GM23338 (cell line): ENCODE measurements at regions not wholly inside any gene's neighbourhood (a gene's known extent, or its start where the extent isn't known, plus 50 kb on each side); places are given as distances from the start of the nearest gene placed in this dataset.

Experiments
- ATAC-seq: fragments of 200-7000 bp; cut with Tn5 transposase; 3 replicates; pipeline ENCODE4 v1.9.1; 2020
- DNase-seq: peaks from one replicate; pipeline ENCODE4 v3.0.0-alpha.2; 2015; ENCODE audit warnings: low spot score
- H2AFZ ChIP-seq: fragments of 200-600 bp; sonication (generic); 2 replicates; pipeline ENCODE4 v1.8.0; 2016; ENCODE audit warnings: antibody characterized with exemption, mild to moderate bottlenecking, moderate library complexity
- H3F3A ChIP-seq: fragments of 200-600 bp; sonication (generic); replicated peaks from 2 replicates; pipeline ENCODE4 v1.8.0; 2017; ENCODE audit warnings: antibody characterized with exemption, mixed run types, low read depth
- H3K27ac ChIP-seq: fragments of 200-600 bp; sonication (generic); 2 replicates; pipeline ENCODE4 v1.6.1; 2016; ENCODE audit warnings: low read depth
- H3K27me3 ChIP-seq: fragments of 200-600 bp; sonication (generic); 2 replicates; pipeline ENCODE4 v1.8.0; 2016; ENCODE audit warnings: mild to moderate bottlenecking, mixed run types, moderate library complexity; ENCODE audit not compliant: insufficient read depth
- H3K36me3 ChIP-seq: fragments of 200-600 bp; sonication (generic); 2 replicates; pipeline ENCODE4 v1.8.0; 2016; ENCODE audit warnings: mild to moderate bottlenecking; ENCODE audit not compliant: insufficient read depth
- H3K4me1 ChIP-seq: fragments of 200-600 bp; sonication (generic); 2 replicates; pipeline ENCODE4 v1.8.0; 2016; ENCODE audit warnings: mild to moderate bottlenecking, moderate library complexity; ENCODE audit not compliant: insufficient read depth
- H3K4me2 ChIP-seq: fragments of 200-600 bp; sonication (generic); 2 replicates; pipeline ENCODE4 v1.7.1; 2017; ENCODE audit warnings: mixed run types
- H3K4me3 ChIP-seq: fragments of 200-600 bp; sonication (generic); 2 replicates; pipeline ENCODE4 v1.6.1; 2016; ENCODE audit warnings: mixed run types
- H3K79me2 ChIP-seq: fragments of 200-600 bp; sonication (generic); replicated peaks from 2 replicates; pipeline ENCODE4 v1.8.0; 2017; ENCODE audit warnings: mild to moderate bottlenecking; ENCODE audit not compliant: insufficient read depth
- H3K9me2 ChIP-seq: fragments of 200-600 bp; sonication (generic); 2 replicates; pipeline ENCODE4 v1.8.0; 2017; ENCODE audit not compliant: insufficient read depth
- H4K20me1 ChIP-seq: fragments of 200-600 bp; sonication (generic); replicated peaks from 2 replicates; pipeline ENCODE4 v1.8.0; 2017; ENCODE audit warnings: mild to moderate bottlenecking; ENCODE audit not compliant: insufficient read depth
- H3K27ac Mint-ChIP-seq: 2 replicates; pipeline ENCODE4 v1.8.0; 2020; ENCODE audit warnings: inconsistent platforms, mild to moderate bottlenecking, moderate library complexity, mixed read lengths
- H3K27me3 Mint-ChIP-seq: 3 replicates; pipeline ENCODE4 v1.8.0; 2022; ENCODE audit warnings: low read depth, mild to moderate bottlenecking, moderate library complexity, mixed read lengths, inconsistent platforms; ENCODE audit not compliant: insufficient read depth, poor library complexity
- H3K36me3 Mint-ChIP-seq: 3 replicates; pipeline ENCODE4 v1.8.0; 2021; ENCODE audit warnings: low read depth, mild to moderate bottlenecking, inconsistent platforms, moderate library complexity, mixed read lengths
- H3K4me1 Mint-ChIP-seq: 3 replicates; pipeline ENCODE4 v1.8.0; 2020; ENCODE audit warnings: mild to moderate bottlenecking, inconsistent platforms, mixed read lengths
- H3K4me3 Mint-ChIP-seq: 3 replicates; pipeline ENCODE4 v1.8.0; 2021; ENCODE audit warnings: moderate library complexity, mild to moderate bottlenecking, inconsistent platforms, mixed read lengths
- H3K9me3 Mint-ChIP-seq: 3 replicates; pipeline ENCODE4 v1.8.0; 2020; ENCODE audit warnings: moderate library complexity, mild to moderate bottlenecking, inconsistent platforms, mixed read lengths
- CREB1 ChIP-seq: fragments of 250-450 bp; sonication (Bioruptor Pico); IDR thresholded peaks from 2 replicates; pipeline ENCODE4 v1.5.0; 2020; ENCODE audit warnings: low read depth, mild to moderate bottlenecking, moderate library complexity
- CTCF ChIP-seq, 2 experiments: fragments of 200-600 bp in 1 of 2; sonication (generic) in 1 of 2; conservative IDR thresholded peaks; 2 replicates each; pipeline versions ENCODE4 v1.5.1 to v1.6.1; 2016 to 2017; ENCODE audit warnings: antibody characterized with exemption in 2 of 2, low read depth in 2 of 2, mild to moderate bottlenecking in 2 of 2, moderate library complexity in 1 of 2
- ETS1 ChIP-seq: IDR thresholded peaks from 2 replicates; pipeline ENCODE4 v1.6.1; 2016; ENCODE audit warnings: antibody characterized with exemption
- EZH2 ChIP-seq: fragments of 200-600 bp; sonication (generic); IDR thresholded peaks from one replicate; pipeline ENCODE4 v1.8.0; 2017; ENCODE audit warnings: antibody characterized with exemption, mild to moderate bottlenecking, low read depth; ENCODE audit not compliant: unreplicated experiment
- EZH2phosphoT487 ChIP-seq: fragments of 200-600 bp; sonication (generic); IDR thresholded peaks from one replicate; pipeline ENCODE4 v1.8.1; 2018; ENCODE audit warnings: antibody characterized with exemption; ENCODE audit not compliant: unreplicated experiment
- JUNB ChIP-seq: IDR thresholded peaks from one replicate; pipeline ENCODE4 v1.6.1; 2016; ENCODE audit warnings: antibody characterized with exemption; ENCODE audit not compliant: unreplicated experiment
- NANOG ChIP-seq: IDR thresholded peaks from 2 replicates; pipeline ENCODE4 v1.6.1; 2016; ENCODE audit warnings: antibody characterized with exemption, borderline replicate concordance
- POLR2AphosphoS5 ChIP-seq: IDR thresholded peaks from 2 replicates; pipeline ENCODE4 v1.6.1; 2016; ENCODE audit warnings: antibody characterized with exemption, low read depth
- STAT1 ChIP-seq: IDR thresholded peaks from one replicate; pipeline ENCODE4 v1.6.1; 2016; ENCODE audit warnings: antibody characterized with exemption; ENCODE audit not compliant: unreplicated experiment
- ZNF114 ChIP-seq: fragments of 250-450 bp; sonication (Bioruptor Pico); IDR thresholded peaks from 2 replicates; pipeline ENCODE4 v1.5.0; 2020; ENCODE audit warnings: mild to moderate bottlenecking, moderate library complexity
- ZNF331 ChIP-seq: fragments of 250-450 bp; sonication (Bioruptor Pico); IDR thresholded peaks from 2 replicates; pipeline ENCODE4 v1.5.0; 2020; ENCODE audit warnings: low read depth, mild to moderate bottlenecking, moderate library complexity
- TF ChIP-seq, protein P1 (sequence below): IDR thresholded peaks from one replicate; pipeline ENCODE4 v1.6.1; 2018; ENCODE audit warnings: antibody characterized with exemption; ENCODE audit not compliant: unreplicated experiment

GRCh38 chr6:79787626-79788025, 156.5 kb downstream of the SH3BGRL2 start (continued):
- no peak for TF ChIP-seq CTCF (conservative IDR thresholded peaks at IDR 0.05; ENCODE audit: low read depth in 2 of 2)
- no peak for TF ChIP-seq CREB1 (CRISPR knock-in tag)
- no peak for TF ChIP-seq EZH2phosphoT487
- TF ChIP-seq STAT1, result no peak
- no peak for TF ChIP-seq ETS1
- TF ChIP-seq, protein P1, sequence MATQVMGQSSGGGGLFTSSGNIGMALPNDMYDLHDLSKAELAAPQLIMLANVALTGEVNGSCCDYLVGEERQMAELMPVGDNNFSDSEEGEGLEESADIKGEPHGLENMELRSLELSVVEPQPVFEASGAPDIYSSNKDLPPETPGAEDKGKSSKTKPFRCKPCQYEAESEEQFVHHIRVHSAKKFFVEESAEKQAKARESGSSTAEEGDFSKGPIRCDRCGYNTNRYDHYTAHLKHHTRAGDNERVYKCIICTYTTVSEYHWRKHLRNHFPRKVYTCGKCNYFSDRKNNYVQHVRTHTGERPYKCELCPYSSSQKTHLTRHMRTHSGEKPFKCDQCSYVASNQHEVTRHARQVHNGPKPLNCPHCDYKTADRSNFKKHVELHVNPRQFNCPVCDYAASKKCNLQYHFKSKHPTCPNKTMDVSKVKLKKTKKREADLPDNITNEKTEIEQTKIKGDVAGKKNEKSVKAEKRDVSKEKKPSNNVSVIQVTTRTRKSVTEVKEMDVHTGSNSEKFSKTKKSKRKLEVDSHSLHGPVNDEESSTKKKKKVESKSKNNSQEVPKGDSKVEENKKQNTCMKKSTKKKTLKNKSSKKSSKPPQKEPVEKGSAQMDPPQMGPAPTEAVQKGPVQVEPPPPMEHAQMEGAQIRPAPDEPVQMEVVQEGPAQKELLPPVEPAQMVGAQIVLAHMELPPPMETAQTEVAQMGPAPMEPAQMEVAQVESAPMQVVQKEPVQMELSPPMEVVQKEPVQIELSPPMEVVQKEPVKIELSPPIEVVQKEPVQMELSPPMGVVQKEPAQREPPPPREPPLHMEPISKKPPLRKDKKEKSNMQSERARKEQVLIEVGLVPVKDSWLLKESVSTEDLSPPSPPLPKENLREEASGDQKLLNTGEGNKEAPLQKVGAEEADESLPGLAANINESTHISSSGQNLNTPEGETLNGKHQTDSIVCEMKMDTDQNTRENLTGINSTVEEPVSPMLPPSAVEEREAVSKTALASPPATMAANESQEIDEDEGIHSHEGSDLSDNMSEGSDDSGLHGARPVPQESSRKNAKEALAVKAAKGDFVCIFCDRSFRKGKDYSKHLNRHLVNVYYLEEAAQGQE, result no peak
- TF ChIP-seq ZNF331, result no peak
- no peak for TF ChIP-seq JUNB

- H3K9me2 ChIP-seq, result no peaks in the 10 kb centered on the region
- H3F3A ChIP-seq, result no peaks in the 10 kb centered on the region
- no peaks in the 10 kb centered on the region for H3K79me2 ChIP-seq
- Mint-ChIP-seq H3K27ac (no peak overlapping the region), H3K9me3 (no peaks in the 10 kb centered on the region), H3K4me1 (no peaks in the 10 kb centered on the region), H3K4me3 (no peak overlapping the region), H3K36me3 (no peaks in the 10 kb centered on the region), H3K27me3 (peaks cover 2% of the 10 kb centered on the region)
- no peak overlapping the region for H2AFZ ChIP-seq
- H3K36me3 ChIP-seq, result no peaks in the 10 kb centered on the region
- no peak overlapping the region for H3K4me2 ChIP-seq
- H3K27ac ChIP-seq, result no peak overlapping the region
- H3K4me3 ChIP-seq, result no peak overlapping the region
- ATAC-seq, result no peak
- no peaks in the 10 kb centered on the region for H3K4me1 ChIP-seq
- DNase-seq, result no peak
- no peaks in the 10 kb centered on the region for H4K20me1 ChIP-seq
- H3K27me3 ChIP-seq, result no peaks in the 10 kb centered on the region
- no peak for TF ChIP-seq JUNB
- TF ChIP-seq EZH2, result no peak
- no peak for TF ChIP-seq NANOG
- no peak for TF ChIP-seq ZNF114 (CRISPR knock-in tag)
- no peak for TF ChIP-seq CREB1 (CRISPR knock-in tag)
- TF ChIP-seq, protein P1, result no peak
- no peak for TF ChIP-seq CTCF (conservative IDR thresholded peaks at IDR 0.05; ENCODE audit: low read depth in 2 of 2)
- no peak for TF ChIP-seq POLR2AphosphoS5
- TF ChIP-seq STAT1, result no peak
- no peak for TF ChIP-seq EZH2phosphoT487
- TF ChIP-seq ETS1, result no peak
Measured at GRCh38 chr6:79784395-79784753, 153.2 kb downstream of the SH3BGRL2 start.
